HG03457 (cell line): ENCODE measurements at regions not wholly inside any gene's neighbourhood (a gene's known extent, or its start where the extent isn't known, plus 50 kb on each side); places are given as distances from the start of the nearest gene placed in this dataset.

Experiments used
- ATAC-seq: cut with Tn5 transposase; IDR thresholded peaks from one replicate; pipeline ENCODE4 v1.9.1; 2021; ENCODE audit warnings: moderate number of reproducible peaks; ENCODE audit not compliant: unreplicated experiment

- ATAC-seq, result no peak
Observed at GRCh38 chr1:229024528-229025130, 246.3 kb upstream of the RAB4A start.

GRCh38 chr1:229025576-229025975, 245.3 kb upstream of the RAB4A start:
- ATAC-seq, result no peak

- ATAC-seq, result no peak
Observed at GRCh38 chr1:229027158-229027557, 243.8 kb upstream of the RAB4A start.

GRCh38 chr1:229027622-229028182, 243.2 kb upstream of the RAB4A start:
- no peak for ATAC-seq

- no peak for ATAC-seq
Observed at GRCh38 chr1:229028544-229028943, 242.4 kb upstream of the RAB4A start.

GRCh38 chr1:229028987-229029878, 241.7 kb upstream of the RAB4A start:
- no peak for ATAC-seq

- ATAC-seq, result no peak
Observed at GRCh38 chr1:229029879-229030235, 241.1 kb upstream of the RAB4A start.

GRCh38 chr1:229030630-229031029, 240.3 kb upstream of the RAB4A start:
- ATAC-seq, result no peak

- no peak for ATAC-seq
Observed at GRCh38 chr1:229031061-229031460, 239.8 kb upstream of the RAB4A start.

- no peak for ATAC-seq
Observed at GRCh38 chr1:229031481-229032341, 239.2 kb upstream of the RAB4A start.

- ATAC-seq, result no peak
Observed at GRCh38 chr1:229032375-229032774, 238.5 kb upstream of the RAB4A start.

GRCh38 chr1:229033480-229033879, 237.4 kb upstream of the RAB4A start:
- ATAC-seq, result no peak

- no peak for ATAC-seq
Observed at GRCh38 chr1:229034342-229034741, 236.6 kb upstream of the RAB4A start.

GRCh38 chr1:229035054-229035747, 235.7 kb upstream of the RAB4A start:
- ATAC-seq, result peak; percentile 74

GRCh38 chr1:229035748-229036082, 235.2 kb upstream of the RAB4A start:
- peak; percentile 12 for ATAC-seq

GRCh38 chr1:229037806-229038405, 233.0 kb upstream of the RAB4A start:
- ATAC-seq, result no peak

GRCh38 chr1:229040630-229041358, 230.1 kb upstream of the RAB4A start:
- no peak for ATAC-seq

GRCh38 chr1:229041946-229042345, 229.0 kb upstream of the RAB4A start:
- ATAC-seq, result no peak

- no peak for ATAC-seq
Observed at GRCh38 chr1:229042482-229042881, 228.4 kb upstream of the RAB4A start.

- ATAC-seq, result no peak
Observed at GRCh38 chr1:229043115-229043514, 227.8 kb upstream of the RAB4A start.
